Neural cell (in vitro differentiated cells): ENCODE measurements at regions not wholly inside any gene's neighbourhood (a gene's known extent, or its start where the extent isn't known, plus 50 kb on each side); places are given as distances from the start of the nearest gene placed in this dataset.

Source experiments
- H2AFZ ChIP-seq: fragments of 200-600, 300-800 bp; sonication (generic), shearing (Covaris generic); 2 replicates; pipeline ENCODE4 v1.6.0; 2014; ENCODE audit warnings: low read depth, mild to moderate bottlenecking, antibody characterized with exemption, low read length, moderate library complexity
- H3F3A ChIP-seq: fragments of 200-600 bp; shearing (Covaris generic); 2 replicates; pipeline ENCODE4 v1.6.1; 2016; ENCODE audit warnings: mild to moderate bottlenecking, moderate library complexity, mixed read lengths, antibody characterized with exemption, low read length; ENCODE audit not compliant: insufficient read depth, poor library complexity, severe bottlenecking
- H3K27ac ChIP-seq: fragments of 200-600, 300-800 bp; sonication (generic), shearing (Covaris generic); 2 replicates; pipeline ENCODE4 v1.5.1; 2014; ENCODE audit warnings: mild to moderate bottlenecking, low read length, moderate library complexity
- H3K27me3 ChIP-seq: fragments of 300-800, 200-600 bp; sonication (generic), shearing (Covaris generic); 2 replicates; pipeline ENCODE4 v1.6.0; 2014; ENCODE audit warnings: mild to moderate bottlenecking, low read depth, low read length, moderate library complexity; ENCODE audit not compliant: insufficient read depth
- H3K36me3 ChIP-seq: fragments of 300-800, 200-600 bp; sonication (generic), shearing (Covaris generic); 2 replicates; pipeline ENCODE4 v1.5.1; 2014; ENCODE audit warnings: mild to moderate bottlenecking, antibody characterized with exemption, low read length, moderate library complexity; ENCODE audit not compliant: insufficient read depth
- H3K4me2 ChIP-seq: fragments of 300-800, 200-600 bp; sonication (generic), shearing (Covaris generic); 2 replicates; pipeline ENCODE4 v1.6.0; 2014; ENCODE audit warnings: mild to moderate bottlenecking, low read length
- H3K4me3 ChIP-seq: fragments of 300-800, 200-600 bp; sonication (generic), shearing (Covaris generic); 2 replicates; pipeline ENCODE4 v1.5.1; 2014; ENCODE audit warnings: mild to moderate bottlenecking, low read length, moderate library complexity
- H3K79me2 ChIP-seq: fragments of 200-600 bp; shearing (Covaris generic); replicated peaks from 2 replicates; pipeline ENCODE4 v1.6.0; 2014; ENCODE audit warnings: mild to moderate bottlenecking, low read length, moderate library complexity; ENCODE audit not compliant: insufficient read depth
- H3K9ac ChIP-seq: fragments of 300-800, 200-600 bp; sonication (generic), shearing (Covaris generic); 2 replicates; pipeline ENCODE4 v1.6.1; 2016; ENCODE audit warnings: mild to moderate bottlenecking, low read length, mixed read lengths
- H3K9me2 ChIP-seq: fragments of 200-600 bp; shearing (Covaris generic); 2 replicates; pipeline ENCODE4 v1.6.1; 2016; ENCODE audit warnings: mild to moderate bottlenecking, low read length, mixed read lengths; ENCODE audit not compliant: insufficient read depth
- H3K9me3 ChIP-seq: fragments of 200-600, 300-800 bp; sonication (generic), shearing (Covaris generic); 2 replicates; pipeline ENCODE4 v1.6.1; 2016; ENCODE audit warnings: mild to moderate bottlenecking, mixed run types, low read length, moderate library complexity, mixed read lengths
- H4K20me1 ChIP-seq: fragments of 200-600 bp; shearing (Covaris generic); 2 replicates; pipeline ENCODE4 v1.6.1; 2016; ENCODE audit warnings: mild to moderate bottlenecking, mixed run types; ENCODE audit not compliant: insufficient read depth
- CTCF ChIP-seq: fragments of 450-650 bp; IDR thresholded peaks from 2 replicates; pipeline ENCODE4 v1.5.1; 2014; ENCODE audit warnings: antibody characterized with exemption, mild to moderate bottlenecking, moderate library complexity; ENCODE audit not compliant: poor library complexity, severe bottlenecking
- EP300 ChIP-seq: fragments of 450-650 bp; conservative IDR thresholded peaks from 2 replicates; pipeline ENCODE4 v1.6.1; 2014; ENCODE audit warnings: antibody characterized with exemption, mild to moderate bottlenecking, moderate library complexity; ENCODE audit not compliant: poor library complexity, severe bottlenecking
- EZH2 ChIP-seq: fragments of 200-600, 300-800 bp; shearing (Covaris generic), sonication (generic); IDR thresholded peaks from 2 replicates; pipeline ENCODE4 v1.6.1; 2014; ENCODE audit warnings: antibody characterized with exemption, low read length, borderline replicate concordance, mild to moderate bottlenecking; ENCODE audit not compliant: insufficient read depth, poor library complexity, severe bottlenecking
- MXI1 ChIP-seq: fragments of 450-650 bp; conservative IDR thresholded peaks from 2 replicates; pipeline ENCODE4 v1.6.1; 2014; ENCODE audit warnings: antibody characterized with exemption, mild to moderate bottlenecking; ENCODE audit not compliant: poor library complexity, severe bottlenecking
- POLR2AphosphoS5 ChIP-seq: IDR thresholded peaks from 2 replicates; pipeline ENCODE4 v1.6.1; 2012
- RAD21 ChIP-seq: fragments of 450-650 bp; conservative IDR thresholded peaks from 2 replicates; pipeline ENCODE4 v1.6.1; 2014; ENCODE audit warnings: antibody characterized with exemption, mild to moderate bottlenecking, moderate library complexity
- REST ChIP-seq: IDR thresholded peaks from 2 replicates; pipeline ENCODE4 v1.6.1; 2012; ENCODE audit warnings: borderline replicate concordance
- SMC3 ChIP-seq: fragments of 450-650 bp; conservative IDR thresholded peaks from 2 replicates; pipeline ENCODE4 v1.6.1; 2014; ENCODE audit warnings: antibody characterized with exemption, mild to moderate bottlenecking, moderate library complexity; ENCODE audit not compliant: poor library complexity
- TAF1 ChIP-seq: IDR thresholded peaks from 2 replicates; pipeline ENCODE4 v1.6.1; 2012; ENCODE audit warnings: low read depth

- Histone ChIP-seq H3K9me2 (no peaks in the 10 kb centered on the region), H3K9ac (no peak overlapping the region), H4K20me1 (no peaks in the 10 kb centered on the region), H3K79me2 (no peaks in the 10 kb centered on the region), H3K27ac (no peak overlapping the region), H3K27me3 (no peaks in the 10 kb centered on the region), H3K4me2 (no peak overlapping the region), H3K9me3 (no peaks in the 10 kb centered on the region), H2AFZ (no peak overlapping the region), H3F3A (no peaks in the 10 kb centered on the region), H3K36me3 (no peaks in the 10 kb centered on the region), H3K4me3 (no peak overlapping the region)
- TF ChIP-seq EP300 = no peak
- no peak for TF ChIP-seq EZH2
- no peak for TF ChIP-seq SMC3
- TF ChIP-seq REST = no peak
These were observed 186.7 kb upstream of the SYT13 start for GRCh38 chr11:45472716-45473317.

- no peaks in the 10 kb centered on the region for H3K27me3 ChIP-seq
- H3K9ac ChIP-seq = no peak overlapping the region
- H3K4me2 ChIP-seq = no peak overlapping the region
- H2AFZ ChIP-seq = no peak overlapping the region
- no peak overlapping the region for H3K27ac ChIP-seq
- H3K9me3 ChIP-seq = no peaks in the 10 kb centered on the region
- no peak overlapping the region for H3K4me3 ChIP-seq
- H3K36me3 ChIP-seq = no peaks in the 10 kb centered on the region
- no peak for TF ChIP-seq SMC3
- TF ChIP-seq EP300 = no peak
- TF ChIP-seq RAD21 = no peak
- no peak for TF ChIP-seq REST
- no peak for TF ChIP-seq EZH2
- no peak for TF ChIP-seq MXI1
- TF ChIP-seq CTCF = no peak
- no peak for TF ChIP-seq POLR2AphosphoS5
- no peak for TF ChIP-seq TAF1
- no peaks in the 10 kb centered on the region for H4K20me1 ChIP-seq
- H3K9me2 ChIP-seq = no peaks in the 10 kb centered on the region
- no peaks in the 10 kb centered on the region for H3F3A ChIP-seq
- no peaks in the 10 kb centered on the region for H3K79me2 ChIP-seq
These were observed 185.1 kb upstream of the SYT13 start for GRCh38 chr11:45471266-45471665.
